SK-N-SH treated with all-trans-retinoic acid at 6 μM for 48 hours (cell line): ENCODE measurements at regions not wholly inside any gene's neighbourhood (a gene's known extent, or its start where the extent isn't known, plus 50 kb on each side); places are given as distances from the start of the nearest gene placed in this dataset.

Experiments
- ARNTL ChIP-seq: fragments of 450-650 bp; formaldehyde crosslinking; IDR thresholded peaks from 2 replicates; pipeline ENCODE4 v1.5.0; 2020; ENCODE audit warnings: low read depth, mild to moderate bottlenecking, moderate library complexity, borderline replicate concordance
- BACH2 ChIP-seq: fragments of 250-450 bp; sonication (Bioruptor Pico); IDR thresholded peaks from 2 replicates; pipeline ENCODE4 v1.9.0; 2021; ENCODE audit warnings: mild to moderate bottlenecking, borderline replicate concordance
- CSDC2 ChIP-seq: fragments of 250-450 bp; sonication (Bioruptor Pico); IDR thresholded peaks from 2 replicates; pipeline ENCODE4 v1.5.0; 2020; ENCODE audit warnings: mild to moderate bottlenecking, moderate library complexity
- RARB ChIP-seq: fragments of 250-450 bp; sonication (Bioruptor Pico); IDR thresholded peaks from 2 replicates; pipeline ENCODE4 v1.8.0; 2021; ENCODE audit warnings: mild to moderate bottlenecking, moderate library complexity
- TCF4 ChIP-seq: fragments of 250-450 bp; sonication (Bioruptor Pico); IDR thresholded peaks from 2 replicates; pipeline ENCODE4 v1.8.0; 2021; ENCODE audit warnings: mild to moderate bottlenecking, moderate library complexity, borderline replicate concordance
- TOX ChIP-seq: fragments of 250-450 bp; sonication (Bioruptor Pico); IDR thresholded peaks from 2 replicates; pipeline ENCODE4 v1.8.0; 2021; ENCODE audit warnings: mild to moderate bottlenecking, moderate library complexity, borderline replicate concordance
- TF ChIP-seq, protein P1 (sequence below): fragments of 250-450 bp; sonication (Bioruptor Pico); IDR thresholded peaks from 2 replicates; pipeline ENCODE4 v1.8.0; 2020; ENCODE audit warnings: mild to moderate bottlenecking, moderate library complexity, borderline replicate concordance
- TF ChIP-seq, protein P2 (sequence below): fragments of 250-450 bp; sonication (Bioruptor Pico); IDR thresholded peaks from 2 replicates; pipeline ENCODE4 v1.5.0; 2020; ENCODE audit warnings: mild to moderate bottlenecking, moderate library complexity
- TF ChIP-seq, protein P3 (sequence below): fragments of 250-450 bp; sonication (Bioruptor Pico); IDR thresholded peaks from 2 replicates; pipeline ENCODE4 v1.5.1; 2021; ENCODE audit warnings: mild to moderate bottlenecking, moderate library complexity

DNA sequence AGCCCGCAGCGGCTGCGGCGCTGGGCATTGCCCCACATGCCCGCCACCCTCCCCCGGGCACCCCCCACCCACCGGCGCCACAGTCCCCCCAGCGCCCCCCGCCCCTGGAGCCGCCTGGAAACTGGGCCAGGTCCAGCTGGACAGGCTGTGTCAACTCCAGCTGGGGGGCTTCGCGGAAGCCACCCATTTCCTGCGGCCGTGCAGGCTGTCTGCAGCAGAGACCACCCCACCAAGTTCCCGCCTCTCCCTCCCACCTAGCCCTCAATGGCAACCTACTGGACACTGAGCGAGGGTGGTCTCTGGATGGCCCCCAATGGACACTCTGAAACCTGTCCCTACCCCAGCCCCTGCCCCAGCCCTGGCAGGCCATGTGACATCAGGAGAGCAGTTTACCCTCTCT lies 62.8 kb upstream of the GATA2 start:
- TF ChIP-seq TCF4 (CRISPR knock-in tag) (no peak), ARNTL (CRISPR knock-in tag) (no peak), RARB (CRISPR knock-in tag) (no peak), TOX (CRISPR knock-in tag) (no peak), BACH2 (CRISPR knock-in tag) (no peak), CSDC2 (CRISPR knock-in tag) (no peak)
- TF ChIP-seq, protein P1, sequence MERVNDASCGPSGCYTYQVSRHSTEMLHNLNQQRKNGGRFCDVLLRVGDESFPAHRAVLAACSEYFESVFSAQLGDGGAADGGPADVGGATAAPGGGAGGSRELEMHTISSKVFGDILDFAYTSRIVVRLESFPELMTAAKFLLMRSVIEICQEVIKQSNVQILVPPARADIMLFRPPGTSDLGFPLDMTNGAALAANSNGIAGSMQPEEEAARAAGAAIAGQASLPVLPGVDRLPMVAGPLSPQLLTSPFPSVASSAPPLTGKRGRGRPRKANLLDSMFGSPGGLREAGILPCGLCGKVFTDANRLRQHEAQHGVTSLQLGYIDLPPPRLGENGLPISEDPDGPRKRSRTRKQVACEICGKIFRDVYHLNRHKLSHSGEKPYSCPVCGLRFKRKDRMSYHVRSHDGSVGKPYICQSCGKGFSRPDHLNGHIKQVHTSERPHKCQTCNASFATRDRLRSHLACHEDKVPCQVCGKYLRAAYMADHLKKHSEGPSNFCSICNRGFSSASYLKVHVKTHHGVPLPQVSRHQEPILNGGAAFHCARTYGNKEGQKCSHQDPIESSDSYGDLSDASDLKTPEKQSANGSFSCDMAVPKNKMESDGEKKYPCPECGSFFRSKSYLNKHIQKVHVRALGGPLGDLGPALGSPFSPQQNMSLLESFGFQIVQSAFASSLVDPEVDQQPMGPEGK: no peak
- TF ChIP-seq, protein P2, sequence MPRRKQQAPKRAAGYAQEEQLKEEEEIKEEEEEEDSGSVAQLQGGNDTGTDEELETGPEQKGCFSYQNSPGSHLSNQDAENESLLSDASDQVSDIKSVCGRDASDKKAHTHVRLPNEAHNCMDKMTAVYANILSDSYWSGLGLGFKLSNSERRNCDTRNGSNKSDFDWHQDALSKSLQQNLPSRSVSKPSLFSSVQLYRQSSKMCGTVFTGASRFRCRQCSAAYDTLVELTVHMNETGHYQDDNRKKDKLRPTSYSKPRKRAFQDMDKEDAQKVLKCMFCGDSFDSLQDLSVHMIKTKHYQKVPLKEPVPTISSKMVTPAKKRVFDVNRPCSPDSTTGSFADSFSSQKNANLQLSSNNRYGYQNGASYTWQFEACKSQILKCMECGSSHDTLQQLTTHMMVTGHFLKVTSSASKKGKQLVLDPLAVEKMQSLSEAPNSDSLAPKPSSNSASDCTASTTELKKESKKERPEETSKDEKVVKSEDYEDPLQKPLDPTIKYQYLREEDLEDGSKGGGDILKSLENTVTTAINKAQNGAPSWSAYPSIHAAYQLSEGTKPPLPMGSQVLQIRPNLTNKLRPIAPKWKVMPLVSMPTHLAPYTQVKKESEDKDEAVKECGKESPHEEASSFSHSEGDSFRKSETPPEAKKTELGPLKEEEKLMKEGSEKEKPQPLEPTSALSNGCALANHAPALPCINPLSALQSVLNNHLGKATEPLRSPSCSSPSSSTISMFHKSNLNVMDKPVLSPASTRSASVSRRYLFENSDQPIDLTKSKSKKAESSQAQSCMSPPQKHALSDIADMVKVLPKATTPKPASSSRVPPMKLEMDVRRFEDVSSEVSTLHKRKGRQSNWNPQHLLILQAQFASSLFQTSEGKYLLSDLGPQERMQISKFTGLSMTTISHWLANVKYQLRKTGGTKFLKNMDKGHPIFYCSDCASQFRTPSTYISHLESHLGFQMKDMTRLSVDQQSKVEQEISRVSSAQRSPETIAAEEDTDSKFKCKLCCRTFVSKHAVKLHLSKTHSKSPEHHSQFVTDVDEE: no peak
- TF ChIP-seq, protein P3, sequence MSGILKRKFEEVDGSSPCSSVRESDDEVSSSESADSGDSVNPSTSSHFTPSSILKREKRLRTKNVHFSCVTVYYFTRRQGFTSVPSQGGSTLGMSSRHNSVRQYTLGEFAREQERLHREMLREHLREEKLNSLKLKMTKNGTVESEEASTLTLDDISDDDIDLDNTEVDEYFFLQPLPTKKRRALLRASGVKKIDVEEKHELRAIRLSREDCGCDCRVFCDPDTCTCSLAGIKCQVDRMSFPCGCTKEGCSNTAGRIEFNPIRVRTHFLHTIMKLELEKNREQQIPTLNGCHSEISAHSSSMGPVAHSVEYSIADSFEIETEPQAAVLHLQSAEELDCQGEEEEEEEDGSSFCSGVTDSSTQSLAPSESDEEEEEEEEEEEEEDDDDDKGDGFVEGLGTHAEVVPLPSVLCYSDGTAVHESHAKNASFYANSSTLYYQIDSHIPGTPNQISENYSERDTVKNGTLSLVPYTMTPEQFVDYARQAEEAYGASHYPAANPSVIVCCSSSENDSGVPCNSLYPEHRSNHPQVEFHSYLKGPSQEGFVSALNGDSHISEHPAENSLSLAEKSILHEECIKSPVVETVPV (CRISPR knock-in tag): no peak
